K562 (cell line): ENCODE measurements at regions not wholly inside any gene's neighbourhood (a gene's known extent, or its start where the extent isn't known, plus 50 kb on each side); places are given as distances from the start of the nearest gene placed in this dataset.

ENCODE experiments used
- ATAC-seq: fragments of 200-7000 bp; cut with Tn5 transposase; 3 replicates; pipeline ENCODE4 v1.9.1; 2020; ENCODE audit warnings: moderate library complexity
- BruUV-seq: library from RNA; stranded (reverse); fragments of 400-500 nt; replicated peaks from 2 replicates; lab custom pipeline; 2021; lab: Mats Ljungman, UMichigan
- CTCF ChIA-PET: fragments of 300-600 bp; formaldehyde crosslinking; extraction: SDS; loops from one replicate; lab custom pipeline; 2021; ENCODE audit warnings: low intra/inter-chr PET ratio; lab: Yijun Ruan, JAX
- POLR2A ChIA-PET: fragments of 300-600, 350-650 bp; sonication (Branson Sonifier 250); formaldehyde crosslinking; extraction: SDS; loops from one replicate; lab custom pipeline; 2021; ENCODE audit warnings: antibody characterized with exemption, inconsistent platforms; lab: Yijun Ruan, JAX
- DNase-seq, 4 experiments: peaks; one replicate each; pipeline versions ENCODE4 v3.0.0 to v3.0.0-alpha.2; 2011 to 2018; ENCODE audit warnings: low spot score in 3 of 4, mixed read lengths in 3 of 4; ENCODE audit errors: extremely low read depth in 1 of 4
- FAIRE-seq: peaks from 2 replicates; lab custom pipeline; 2011; peaks lifted over from hg19 to GRCh38; lab: Jason Lieb, UNC
- H2AFZ ChIP-seq: 2 replicates; pipeline ENCODE4 v1.6.0; 2011; ENCODE audit warnings: low read depth, low read length, control low read depth, inconsistent platforms
- H3K27ac ChIP-seq: fragments of 200-600 bp; 3 replicates; pipeline ENCODE4 v1.8.0; 2011; ENCODE audit warnings: low read depth, mild to moderate bottlenecking, control low read depth, inconsistent platforms, low read length, moderate library complexity, mixed read lengths; ENCODE audit errors: extremely low read depth
- H3K27me3 ChIP-seq, 2 experiments: fragments of 300-600 bp in 1 of 2; 2 replicates in 1 of 2; 3 replicates in 1 of 2; pipeline versions ENCODE4 v1.6.0 to v1.8.0; 2011; ENCODE audit warnings: inconsistent platforms in 2 of 2, low read length in 2 of 2, mild to moderate bottlenecking in 1 of 2, mixed read lengths in 1 of 2, moderate library complexity in 1 of 2; ENCODE audit not compliant: control insufficient read depth in 2 of 2, insufficient read depth in 2 of 2
- H3K36me3 ChIP-seq: fragments of 300-600 bp; 3 replicates; pipeline ENCODE4 v1.8.0; 2011; ENCODE audit warnings: mild to moderate bottlenecking, low read length, inconsistent platforms; ENCODE audit not compliant: control insufficient read depth, insufficient read depth
- H3K4me1 ChIP-seq, 2 experiments: fragments of 200-600 bp in 1 of 2; replicated peaks in 1 of 2; 2 replicates in 1 of 2; 3 replicates in 1 of 2; pipeline versions ENCODE4 v1.5.1 to v1.8.0; 2011; ENCODE audit warnings: inconsistent platforms in 2 of 2, low read length in 2 of 2, mild to moderate bottlenecking in 1 of 2, mixed read lengths in 1 of 2, moderate library complexity in 1 of 2; ENCODE audit not compliant: control insufficient read depth in 2 of 2, insufficient read depth in 2 of 2
- H3K4me2 ChIP-seq: 2 replicates; pipeline ENCODE4 v1.6.1; 2011; ENCODE audit warnings: low read length, control low read depth, inconsistent platforms, mixed read lengths; ENCODE audit not compliant: insufficient read depth
- H3K4me3 ChIP-seq: fragments of 200-600 bp; sonication (generic), shearing (Covaris generic); 2 replicates; pipeline ENCODE4 v1.5.1; 2016; ENCODE audit warnings: control low read depth, inconsistent platforms
- H3K79me2 ChIP-seq: fragments of 200-600 bp; 3 replicates; pipeline ENCODE4 v1.8.0; 2011; ENCODE audit warnings: low read length, inconsistent platforms; ENCODE audit not compliant: control insufficient read depth, insufficient read depth
- H3K9ac ChIP-seq, 2 experiments: 2 replicates each; pipeline versions ENCODE4 v1.6.0 to v1.6.1; 2011; ENCODE audit warnings: low read depth in 2 of 2, low read length in 2 of 2, control low read depth in 1 of 2, inconsistent platforms in 1 of 2, mild to moderate bottlenecking in 1 of 2, mixed read lengths in 1 of 2; ENCODE audit not compliant: insufficient read depth in 1 of 2
- H3K9me1 ChIP-seq: one replicate; pipeline ENCODE4 v1.6.0; 2011; ENCODE audit warnings: inconsistent platforms, mild to moderate bottlenecking, low read length, moderate library complexity; ENCODE audit not compliant: control insufficient read depth, insufficient read depth
- H3K9me3 ChIP-seq: replicated peaks from 2 replicates; pipeline ENCODE4 v1.5.1; 2011; ENCODE audit warnings: low read depth, low read length, inconsistent platforms; ENCODE audit not compliant: control insufficient read depth, insufficient read depth
- H4K20me1 ChIP-seq: replicated peaks from 2 replicates; pipeline ENCODE4 v1.6.1; 2011; ENCODE audit warnings: low read length, inconsistent platforms, mixed read lengths; ENCODE audit not compliant: control insufficient read depth, insufficient read depth
- BHLHE40 ChIP-seq: IDR thresholded peaks from 2 replicates; pipeline ENCODE4 v1.6.1; 2011; ENCODE audit warnings: low read length, improper control_type of control experiment
- HNRNPK ChIP-seq: fragments of 200-400 bp; formaldehyde crosslinking; IDR thresholded peaks from one replicate; pipeline ENCODE4 v1.6.1; 2018; ENCODE audit warnings: mild to moderate bottlenecking, low read depth, low read length; ENCODE audit not compliant: poor library complexity, severe bottlenecking
- JUNB ChIP-seq: fragments of 450-650 bp; formaldehyde crosslinking; conservative IDR thresholded peaks from 2 replicates; pipeline ENCODE4 v1.4.0; 2020; ENCODE audit warnings: mild to moderate bottlenecking
- MYC ChIP-seq, 2 experiments: fragments of 250-450 bp in 1 of 2; sonication (Bioruptor Pico) in 1 of 2; IDR thresholded peaks; 2 replicates each; pipeline versions ENCODE4 v1.5.1 to v1.6.1; 2012 to 2021; ENCODE audit warnings: low read depth in 2 of 2, borderline replicate concordance in 1 of 2, improper control_type of control experiment in 1 of 2, low read length in 1 of 2, mild to moderate bottlenecking in 1 of 2, moderate library complexity in 1 of 2
- WGBS: fragments of 100-300 bp; shearing (Covaris generic); methylation state at CpG from one replicate; pipeline ENCODE4 v1.1.6; 2016; ENCODE audit warnings: low coverage, mixed read lengths; ENCODE audit not compliant: insufficient coverage; ENCODE audit errors: missing lambda C conversion rate; 5-methylcytosine and 5-hydroxymethylcytosine counted together
- in situ Hi-C: fragments of 300-500 bp; cut with MboI; formaldehyde crosslinking; loops from 4 replicates; pipeline ENCODE4 v1.15.0; 2018; ENCODE audit warnings: inconsistent platforms, mixed read lengths
- intact Hi-C: fragments of 100-400 bp; cut with micrococcal nuclease; formaldehyde crosslinking; loops from 2 replicates; pipeline ENCODE4 v1.14.2; 2022
- TF ChIP-seq, protein P1 (sequence below), 2 experiments: IDR thresholded peaks; 2 replicates each; pipeline ENCODE4 v1.6.1; 2012; ENCODE audit warnings: improper control_type of control experiment in 2 of 2, low read depth in 2 of 2, low read length in 2 of 2, borderline replicate concordance in 1 of 2
- TF ChIP-seq, protein P2 (sequence below): fragments of 250-450 bp; sonication (Bioruptor Pico); IDR thresholded peaks from 2 replicates; pipeline ENCODE4 v1.4.0; 2020; ENCODE audit warnings: borderline replicate concordance

- POLR2A ChIA-PET = no interaction called here
- no peak overlapping the region for H3K4me2 ChIP-seq
- in situ Hi-C loops (no loop called here), intact Hi-C loops (no loop called here)
- no peak overlapping the region for H2AFZ ChIP-seq
- no peak for DNase-seq
- H3K9ac ChIP-seq = no peak overlapping the region
- H3K27me3 ChIP-seq = no peaks in the 10 kb centered on the region
- no TSS peak for BruUV-seq
- H3K9me3 ChIP-seq = no peaks in the 10 kb centered on the region
- ATAC-seq = no peak
- 0% methylated on average over 5 of the region's 5 CpGs for WGBS
- H3K4me3 ChIP-seq = no peak overlapping the region
- H3K36me3 ChIP-seq = no peaks in the 10 kb centered on the region
- H4K20me1 ChIP-seq = no peaks in the 10 kb centered on the region
- CTCF ChIA-PET = no interaction called here
- no peaks in the 10 kb centered on the region for H3K79me2 ChIP-seq
- no peaks in the 10 kb centered on the region for H3K9me1 ChIP-seq
- no peak for FAIRE-seq
- H3K27ac ChIP-seq = no peak overlapping the region
- H3K4me1 ChIP-seq = no peaks in the 10 kb centered on the region
- TF ChIP-seq, protein P1, sequence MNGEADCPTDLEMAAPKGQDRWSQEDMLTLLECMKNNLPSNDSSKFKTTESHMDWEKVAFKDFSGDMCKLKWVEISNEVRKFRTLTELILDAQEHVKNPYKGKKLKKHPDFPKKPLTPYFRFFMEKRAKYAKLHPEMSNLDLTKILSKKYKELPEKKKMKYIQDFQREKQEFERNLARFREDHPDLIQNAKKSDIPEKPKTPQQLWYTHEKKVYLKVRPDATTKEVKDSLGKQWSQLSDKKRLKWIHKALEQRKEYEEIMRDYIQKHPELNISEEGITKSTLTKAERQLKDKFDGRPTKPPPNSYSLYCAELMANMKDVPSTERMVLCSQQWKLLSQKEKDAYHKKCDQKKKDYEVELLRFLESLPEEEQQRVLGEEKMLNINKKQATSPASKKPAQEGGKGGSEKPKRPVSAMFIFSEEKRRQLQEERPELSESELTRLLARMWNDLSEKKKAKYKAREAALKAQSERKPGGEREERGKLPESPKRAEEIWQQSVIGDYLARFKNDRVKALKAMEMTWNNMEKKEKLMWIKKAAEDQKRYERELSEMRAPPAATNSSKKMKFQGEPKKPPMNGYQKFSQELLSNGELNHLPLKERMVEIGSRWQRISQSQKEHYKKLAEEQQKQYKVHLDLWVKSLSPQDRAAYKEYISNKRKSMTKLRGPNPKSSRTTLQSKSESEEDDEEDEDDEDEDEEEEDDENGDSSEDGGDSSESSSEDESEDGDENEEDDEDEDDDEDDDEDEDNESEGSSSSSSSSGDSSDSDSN (IDR thresholded peaks at IDR 0.05; ENCODE audit: borderline replicate concordance in 1 of 2, low read depth in 2 of 2, low read length in 2 of 2) = no peak
- no peak for TF ChIP-seq MYC (IDR thresholded peaks at IDR 0.05; ENCODE audit: low read depth, low read length)
- no peak for TF ChIP-seq MYC (CRISPR knock-in tag; IDR thresholded peaks at IDR 0.05; ENCODE audit: borderline replicate concordance, low read depth)
- no peak for TF ChIP-seq HNRNPK
- no peak for TF ChIP-seq BHLHE40
- TF ChIP-seq, protein P2, sequence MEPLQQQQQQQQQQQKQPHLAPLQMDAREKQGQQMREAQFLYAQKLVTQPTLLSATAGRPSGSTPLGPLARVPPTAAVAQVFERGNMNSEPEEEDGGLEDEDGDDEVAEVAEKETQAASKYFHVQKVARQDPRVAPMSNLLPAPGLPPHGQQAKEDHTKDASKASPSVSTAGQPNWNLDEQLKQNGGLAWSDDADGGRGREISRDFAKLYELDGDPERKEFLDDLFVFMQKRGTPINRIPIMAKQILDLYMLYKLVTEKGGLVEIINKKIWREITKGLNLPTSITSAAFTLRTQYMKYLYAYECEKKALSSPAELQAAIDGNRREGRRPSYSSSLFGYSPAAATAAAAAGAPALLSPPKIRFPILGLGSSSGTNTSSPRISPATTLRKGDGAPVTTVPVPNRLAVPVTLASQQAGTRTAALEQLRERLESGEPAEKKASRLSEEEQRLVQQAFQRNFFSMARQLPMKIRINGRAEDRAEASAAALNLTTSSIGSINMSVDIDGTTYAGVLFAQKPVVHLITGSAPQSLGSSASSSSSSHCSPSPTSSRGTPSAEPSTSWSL (CRISPR knock-in tag) = no peak
- TF ChIP-seq JUNB (CRISPR knock-in tag) = no peak
Measured at GRCh38 chr18:73660931-73661856, 486.4 kb downstream of the FBXO15 start.
